A673 (cell line): ENCODE measurements at regions not wholly inside any gene's neighbourhood (a gene's known extent, or its start where the extent isn't known, plus 50 kb on each side); places are given as distances from the start of the nearest gene placed in this dataset.

ENCODE experiments used
- EZH2 ChIP-seq: fragments of 200-600 bp; sonication (generic); IDR thresholded peaks from 2 replicates; pipeline ENCODE4 v1.6.1; 2017; ENCODE audit warnings: borderline replicate concordance, low read depth, mild to moderate bottlenecking, mixed read lengths, antibody characterized with exemption, low read length; ENCODE audit not compliant: poor library complexity, severe bottlenecking
- TF ChIP-seq, protein P1 (sequence below): fragments of 300-800, 200-600 bp; sonication (generic); conservative IDR thresholded peaks from 2 replicates; pipeline ENCODE4 v1.5.1; 2017; ENCODE audit warnings: low read depth, mild to moderate bottlenecking, antibody characterized with exemption, low read length, moderate library complexity, mixed read lengths

DNA sequence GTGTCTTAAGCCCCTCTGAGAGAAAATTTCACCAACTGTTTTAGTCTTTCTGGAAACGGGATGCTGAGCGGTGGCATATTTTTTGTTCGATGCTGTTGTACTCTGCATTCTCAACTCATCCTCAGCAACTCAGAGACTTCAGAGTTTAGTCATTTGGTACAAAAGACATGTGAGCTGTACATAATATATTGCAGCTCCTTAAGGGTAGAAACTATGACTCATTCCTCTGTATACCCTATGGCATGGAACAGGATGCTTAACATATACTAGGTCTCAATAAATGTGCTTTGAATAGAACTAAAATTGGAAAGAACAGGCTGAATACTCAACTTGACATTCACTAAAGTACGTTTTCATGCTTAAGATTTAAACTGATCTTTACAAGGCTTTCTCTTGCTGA, 130.5 kb upstream of the SLITRK2 start:
- TF ChIP-seq, protein P1, sequence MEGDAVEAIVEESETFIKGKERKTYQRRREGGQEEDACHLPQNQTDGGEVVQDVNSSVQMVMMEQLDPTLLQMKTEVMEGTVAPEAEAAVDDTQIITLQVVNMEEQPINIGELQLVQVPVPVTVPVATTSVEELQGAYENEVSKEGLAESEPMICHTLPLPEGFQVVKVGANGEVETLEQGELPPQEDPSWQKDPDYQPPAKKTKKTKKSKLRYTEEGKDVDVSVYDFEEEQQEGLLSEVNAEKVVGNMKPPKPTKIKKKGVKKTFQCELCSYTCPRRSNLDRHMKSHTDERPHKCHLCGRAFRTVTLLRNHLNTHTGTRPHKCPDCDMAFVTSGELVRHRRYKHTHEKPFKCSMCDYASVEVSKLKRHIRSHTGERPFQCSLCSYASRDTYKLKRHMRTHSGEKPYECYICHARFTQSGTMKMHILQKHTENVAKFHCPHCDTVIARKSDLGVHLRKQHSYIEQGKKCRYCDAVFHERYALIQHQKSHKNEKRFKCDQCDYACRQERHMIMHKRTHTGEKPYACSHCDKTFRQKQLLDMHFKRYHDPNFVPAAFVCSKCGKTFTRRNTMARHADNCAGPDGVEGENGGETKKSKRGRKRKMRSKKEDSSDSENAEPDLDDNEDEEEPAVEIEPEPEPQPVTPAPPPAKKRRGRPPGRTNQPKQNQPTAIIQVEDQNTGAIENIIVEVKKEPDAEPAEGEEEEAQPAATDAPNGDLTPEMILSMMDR: no peak
- no peak for TF ChIP-seq EZH2
